ENCODE measurements at regions not wholly inside any gene's neighbourhood (a gene's known extent, or its start where the extent isn't known, plus 50 kb on each side); places are given as distances from the start of the nearest gene placed in this dataset.
"Not testable (repeated sequence)": the region's sequence is repeated elsewhere in the genome, so short reads cannot be mapped to it uniquely, and the experiment has no call there.

GRCh38 chr4:106530821-106531220, 162.2 kb upstream of the GIMD1 start:
- Histone ChIP-seq H3K4me3 (no peak overlapping the region), H3K36me3 (no peaks in the 10 kb centered on the region), H3K4me1 (replicated peaks) (peaks cover 11% of the 10 kb centered on the region), H3K27ac (no peak overlapping the region; the same call in 1 of the 2 replicates), H3K27me3 (replicated peaks) (no peaks in the 10 kb centered on the region), H3K9me3 (replicated peaks) (no peaks in the 10 kb centered on the region)
- no peak for DNase-seq (ENCODE audit: low read depth in 1 of 2, low spot score in 2 of 2)

- DNase-seq (ENCODE audit: low read depth in 1 of 2, low spot score in 2 of 2), result no peak
- Histone ChIP-seq H3K27ac (peak overlapping the region; percentile 83), H3K4me3 (no peak overlapping the region), H3K4me1 (replicated peaks) (peaks cover 11% of the 10 kb centered on the region), H3K36me3 (no peaks in the 10 kb centered on the region), H3K27me3 (replicated peaks) (no peaks in the 10 kb centered on the region), H3K9me3 (replicated peaks) (no peaks in the 10 kb centered on the region)
Measured at GRCh38 chr4:106530024-106530361, 161.4 kb upstream of the GIMD1 start.

- no peaks in the 10 kb centered on the region for H3K27me3 ChIP-seq (replicated peaks)
- peak overlapping the region; percentile 83 for H3K27ac ChIP-seq
- no peaks in the 10 kb centered on the region for H3K9me3 ChIP-seq (replicated peaks)
- peak in 1 of 2 experiments; percentile 55 for DNase-seq (ENCODE audit: low read depth in 1 of 2, low spot score in 2 of 2)
- H3K36me3 ChIP-seq, result no peaks in the 10 kb centered on the region
- H3K4me1 ChIP-seq (replicated peaks), result peaks cover 11% of the 10 kb centered on the region
- H3K4me3 ChIP-seq, result no peak overlapping the region
Measured at GRCh38 chr4:106529348-106530023, 160.9 kb upstream of the GIMD1 start.

DNA sequence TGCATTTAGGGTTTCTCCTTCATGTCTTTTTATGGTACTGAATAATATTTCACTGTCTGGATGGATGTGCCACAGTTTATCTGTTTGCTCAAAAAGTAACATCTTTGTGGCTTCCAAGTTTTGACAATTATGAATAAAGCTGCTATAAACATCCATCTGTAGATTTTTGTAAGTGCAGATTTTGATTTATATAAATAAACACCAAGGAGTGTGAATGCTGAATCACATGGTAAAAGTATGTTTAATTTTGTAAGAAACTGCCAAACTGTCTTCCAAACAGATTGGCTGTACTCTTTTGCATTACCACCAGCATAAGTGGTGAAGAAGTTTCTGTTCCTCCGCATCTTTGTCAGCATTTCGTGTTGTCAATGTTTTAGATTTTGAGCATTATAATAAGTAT, 158.7 kb upstream of the GIMD1 start:
- Histone ChIP-seq H3K4me3 (no peak overlapping the region), H3K27me3 (replicated peaks) (no peaks in the 10 kb centered on the region), H3K9me3 (replicated peaks) (no peaks in the 10 kb centered on the region), H3K27ac (no peak overlapping the region), H3K36me3 (no peaks in the 10 kb centered on the region), H3K4me1 (replicated peaks) (peaks cover 11% of the 10 kb centered on the region)
- no peak for DNase-seq (ENCODE audit: low read depth in 1 of 2, low spot score in 2 of 2)

GRCh38 chr4:106525425-106525824, 156.8 kb upstream of the GIMD1 start:
- H3K4me1 ChIP-seq (replicated peaks), result peaks cover 11% of the 10 kb centered on the region
- DNase-seq (ENCODE audit: low read depth in 1 of 2, low spot score in 2 of 2); H3K9me3 ChIP-seq (replicated peaks); H3K27me3 ChIP-seq (replicated peaks); H3K4me3 ChIP-seq; H3K27ac ChIP-seq; H3K36me3 ChIP-seq: not testable (repeated sequence)

GRCh38 chr4:106524772-106525171, 156.2 kb upstream of the GIMD1 start:
- H3K4me1 ChIP-seq (replicated peaks); H3K27me3 ChIP-seq (replicated peaks); H3K36me3 ChIP-seq: not testable (repeated sequence)

DNA sequence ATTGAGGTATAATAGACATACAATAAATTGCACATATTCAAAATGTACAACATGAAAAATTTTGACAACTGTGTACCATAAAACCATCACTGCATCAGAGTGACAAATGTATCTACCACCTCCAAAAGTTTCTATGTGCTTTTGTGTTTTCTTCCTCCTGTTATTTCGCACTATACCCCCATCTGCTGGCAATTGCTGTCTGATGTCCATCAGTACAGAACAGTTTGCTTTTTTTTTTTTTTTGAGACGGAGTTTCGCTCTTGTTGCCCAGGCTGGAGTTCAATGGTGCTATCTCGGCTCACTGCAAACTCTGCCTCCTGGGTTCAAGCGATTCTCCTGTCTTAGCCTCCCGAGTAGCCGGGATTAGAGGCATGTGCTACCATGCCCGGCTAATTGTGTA, 154.3 kb upstream of the GIMD1 start:
- no peak overlapping the region for H3K27ac ChIP-seq
- no peaks in the 10 kb centered on the region for H3K9me3 ChIP-seq (replicated peaks)
- no peak overlapping the region for H3K4me3 ChIP-seq
- DNase-seq (ENCODE audit: low read depth in 1 of 2, low spot score in 2 of 2), result no peak
- H3K27me3 ChIP-seq (replicated peaks), result no peaks in the 10 kb centered on the region
- no peaks in the 10 kb centered on the region for H3K36me3 ChIP-seq
- no peaks in the 10 kb centered on the region; the same call in 1 of the 2 replicates for H3K4me1 ChIP-seq (replicated peaks)

More at GRCh38 chr4:106524772-106525171, 156.2 kb upstream of the GIMD1 start:
- not testable (repeated sequence) for H3K27ac ChIP-seq; DNase-seq (ENCODE audit: low read depth in 1 of 2, low spot score in 2 of 2); H3K9me3 ChIP-seq (replicated peaks); H3K4me3 ChIP-seq

DNA sequence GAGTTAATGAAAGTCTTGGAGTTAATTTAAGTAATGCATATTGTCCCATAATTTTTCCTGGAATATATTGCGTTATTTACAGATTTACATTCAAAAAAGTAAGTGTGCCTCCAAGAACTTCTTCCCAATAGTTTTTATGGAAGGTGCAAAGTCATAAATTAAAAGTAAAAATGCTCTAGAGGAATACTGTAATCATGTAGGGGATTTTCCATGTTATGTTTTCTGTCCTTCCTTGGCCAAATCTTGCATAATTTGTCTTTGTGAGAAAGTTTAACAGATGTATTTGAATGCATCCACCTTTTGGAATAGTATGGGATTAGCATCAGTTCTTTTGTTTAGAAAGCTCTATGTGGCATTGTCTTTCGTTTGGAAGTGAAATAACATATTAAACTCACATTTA, 144.1 kb upstream of the GIMD1 start:
- no peak overlapping the region for H3K4me3 ChIP-seq

DNA sequence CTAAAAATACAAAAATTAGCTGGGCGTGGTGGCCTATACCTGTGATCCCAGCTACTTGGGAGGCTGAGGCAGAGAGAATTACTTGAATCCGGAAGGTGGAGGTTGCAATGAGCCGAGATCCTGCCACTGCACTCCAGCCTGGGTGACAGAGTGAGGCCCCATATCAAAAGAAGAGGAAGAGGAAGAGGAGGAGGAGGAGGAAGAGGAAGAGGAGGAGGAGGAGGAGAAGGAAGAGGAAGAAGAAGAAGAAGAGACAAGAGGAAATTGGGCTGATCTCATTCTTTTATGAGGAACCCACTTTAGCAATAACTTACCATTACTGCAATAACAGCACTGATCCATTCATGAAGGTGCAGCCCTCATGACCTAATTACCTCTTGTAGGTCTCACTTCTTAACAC, 138.9 kb upstream of the GIMD1 start:
- no peaks in the 10 kb centered on the region for H3K9me3 ChIP-seq (replicated peaks)
- no peak for DNase-seq (ENCODE audit: low read depth in 1 of 2, low spot score in 2 of 2)
- no peak overlapping the region for H3K27ac ChIP-seq
- no peaks in the 10 kb centered on the region for H3K27me3 ChIP-seq (replicated peaks)
- H3K36me3 ChIP-seq, result no peaks in the 10 kb centered on the region
- H3K4me3 ChIP-seq, result no peak overlapping the region
- no peaks in the 10 kb centered on the region for H3K4me1 ChIP-seq (replicated peaks)

More for the DNA sequence above, 144.1 kb upstream of the GIMD1 start:
- Histone ChIP-seq H3K9me3 (replicated peaks) (no peaks in the 10 kb centered on the region), H3K27ac (no peak overlapping the region), H3K27me3 (replicated peaks) (no peaks in the 10 kb centered on the region), H3K36me3 (no peaks in the 10 kb centered on the region), H3K4me1 (replicated peaks) (no peaks in the 10 kb centered on the region)
- DNase-seq (ENCODE audit: low read depth in 1 of 2, low spot score in 2 of 2), result no peak

- no peaks in the 10 kb centered on the region for H3K4me1 ChIP-seq (replicated peaks)
- no peak for DNase-seq (ENCODE audit: low read depth in 1 of 2, low spot score in 2 of 2)
- no peak overlapping the region for H3K27ac ChIP-seq
- no peaks in the 10 kb centered on the region for H3K27me3 ChIP-seq (replicated peaks)
- no peaks in the 10 kb centered on the region for H3K36me3 ChIP-seq
- no peaks in the 10 kb centered on the region for H3K9me3 ChIP-seq (replicated peaks)
- H3K4me3 ChIP-seq, result no peak overlapping the region
Measured at GRCh38 chr4:106503116-106504050, 134.8 kb upstream of the GIMD1 start.

DNA sequence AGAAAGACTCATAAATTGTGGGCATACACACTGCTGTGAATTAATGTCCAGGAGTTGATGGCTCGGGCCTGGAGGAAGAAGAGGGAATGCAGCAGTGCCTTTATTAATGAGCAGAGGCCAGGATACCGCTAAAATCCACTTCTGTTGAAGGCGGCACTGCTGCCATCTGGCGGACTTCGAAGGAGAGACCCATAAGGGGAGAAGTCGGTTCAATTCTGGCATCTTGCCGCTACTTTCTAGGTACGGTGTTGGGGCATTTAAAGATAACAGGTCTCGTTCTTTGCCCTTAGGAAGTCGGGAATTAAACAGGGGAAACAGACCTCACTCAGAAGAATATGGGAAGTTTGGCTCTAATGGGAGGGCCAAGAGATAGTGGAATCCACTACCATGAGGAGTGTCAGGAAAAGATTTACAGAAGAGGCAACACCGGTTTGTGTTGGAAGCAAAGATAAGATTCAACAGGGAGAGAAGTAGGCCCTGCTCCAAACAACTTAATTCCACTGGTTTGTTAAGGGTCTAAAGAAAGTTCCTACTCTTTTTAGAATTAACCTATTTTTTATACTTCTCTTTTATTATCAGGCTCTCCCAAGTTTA, 133.6 kb upstream of the GIMD1 start:
- H3K4me3 ChIP-seq, result no peak overlapping the region
- no peak for DNase-seq (ENCODE audit: low read depth in 1 of 2, low spot score in 2 of 2)
- no peaks in the 10 kb centered on the region for H3K36me3 ChIP-seq
- no peaks in the 10 kb centered on the region for H3K9me3 ChIP-seq (replicated peaks)
- no peaks in the 10 kb centered on the region for H3K4me1 ChIP-seq (replicated peaks)
- H3K27me3 ChIP-seq (replicated peaks), result no peaks in the 10 kb centered on the region
- H3K27ac ChIP-seq, result no peak overlapping the region

DNA sequence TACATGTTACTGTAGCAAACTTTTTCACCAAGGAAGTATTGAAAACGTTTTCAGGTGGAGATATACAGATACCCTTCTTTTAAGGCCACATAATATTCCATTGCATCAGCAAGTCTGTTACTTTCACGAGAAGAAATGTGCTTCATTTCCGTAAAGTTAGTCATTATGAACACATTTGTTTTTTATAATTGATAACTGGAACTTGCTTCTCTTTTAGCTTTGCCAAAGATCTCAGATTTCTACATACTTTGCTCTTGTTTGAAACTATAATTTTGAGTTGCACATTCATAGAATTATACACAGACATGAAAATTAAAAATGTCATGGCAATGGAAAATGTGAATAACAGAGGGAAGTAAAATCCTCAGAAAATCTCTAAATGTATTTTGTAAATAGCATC, 128.7 kb upstream of the GIMD1 start:
- Histone ChIP-seq H3K4me3 (no peak overlapping the region), H3K36me3 (no peaks in the 10 kb centered on the region), H3K9me3 (replicated peaks) (no peaks in the 10 kb centered on the region), H3K27ac (no peak overlapping the region), H3K27me3 (replicated peaks) (no peaks in the 10 kb centered on the region), H3K4me1 (replicated peaks) (no peaks in the 10 kb centered on the region)
- no peak for DNase-seq (ENCODE audit: low read depth in 1 of 2, low spot score in 2 of 2)

GRCh38 chr4:106496061-106496460, 127.5 kb upstream of the GIMD1 start:
- H3K4me3 ChIP-seq, result no peak overlapping the region
- H3K9me3 ChIP-seq (replicated peaks), result no peaks in the 10 kb centered on the region
- no peak overlapping the region for H3K27ac ChIP-seq
- H3K4me1 ChIP-seq (replicated peaks), result no peaks in the 10 kb centered on the region
- no peaks in the 10 kb centered on the region for H3K36me3 ChIP-seq
- DNase-seq (ENCODE audit: low read depth in 1 of 2, low spot score in 2 of 2), result no peak
- no peaks in the 10 kb centered on the region for H3K27me3 ChIP-seq (replicated peaks)

DNA sequence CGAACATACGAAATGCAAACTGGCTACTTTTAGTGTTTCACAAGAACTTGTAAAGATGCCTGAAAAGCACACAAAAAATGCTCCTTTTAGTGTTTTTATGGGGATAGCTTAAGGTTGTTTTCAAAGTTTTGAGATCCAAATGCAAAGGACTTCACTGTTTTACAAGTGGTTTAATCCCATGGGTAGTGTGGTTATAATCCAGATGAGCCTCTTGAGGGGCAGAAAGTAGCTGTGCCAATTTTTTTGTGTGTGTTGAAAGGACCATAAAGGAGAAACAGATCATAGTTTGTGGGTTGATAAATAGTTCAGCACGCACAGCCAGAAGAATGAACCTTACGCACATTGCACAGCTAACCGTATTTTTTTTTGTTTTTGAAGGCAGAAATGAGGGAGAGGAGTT, 126.9 kb upstream of the GIMD1 start:
- no peaks in the 10 kb centered on the region for H3K9me3 ChIP-seq (replicated peaks)
- no peak for DNase-seq (ENCODE audit: low read depth in 1 of 2, low spot score in 2 of 2)
- no peaks in the 10 kb centered on the region for H3K36me3 ChIP-seq
- no peaks in the 10 kb centered on the region for H3K4me1 ChIP-seq (replicated peaks)
- no peak overlapping the region for H3K4me3 ChIP-seq
- no peak overlapping the region for H3K27ac ChIP-seq
- no peaks in the 10 kb centered on the region for H3K27me3 ChIP-seq (replicated peaks)
